ENCODE measurements at regions not wholly inside any gene's neighbourhood (a gene's known extent, or its start where the extent isn't known, plus 50 kb on each side); places are given as distances from the start of the nearest gene placed in this dataset.

DNA sequence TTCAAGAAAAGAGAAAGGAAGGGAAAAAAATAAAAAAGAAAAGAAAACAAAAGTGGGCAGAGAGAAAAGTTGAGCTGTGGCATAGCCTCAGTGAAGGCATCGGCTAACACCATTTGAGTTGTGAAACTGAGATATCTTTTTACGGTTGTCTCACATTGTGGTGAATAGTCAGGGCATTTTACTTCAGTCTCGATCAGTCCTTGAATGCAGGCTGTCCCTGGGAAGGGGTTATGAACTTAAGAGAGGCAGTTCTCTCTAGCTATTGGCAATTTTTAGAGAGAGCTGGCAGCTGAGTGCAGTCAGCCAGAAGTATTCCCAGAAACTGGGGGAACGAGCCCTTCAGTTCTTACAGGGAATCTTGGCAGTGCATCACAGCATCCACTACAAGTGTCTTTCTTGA, 93.5 kb upstream of the SLC6A14 start:
- no peak overlapping the region for H3K4me3 ChIP-seq
- intact Hi-C loops (cut with DNase I; ENCODE audit: low total_unique reads): no loop called here
- H3K36me3 ChIP-seq: no peaks in the 10 kb centered on the region
- no peak for DNase-seq
- TF ChIP-seq CTCF (IDR thresholded peaks at IDR 0.05): no peak
- no peak for TF ChIP-seq POLR2A (IDR thresholded peaks at IDR 0.05)
- H3K4me1 ChIP-seq: no peaks in the 10 kb centered on the region
- no peaks in the 10 kb centered on the region for H3K9me3 ChIP-seq
- no peaks in the 10 kb centered on the region for H3K27me3 ChIP-seq
- H3K27ac ChIP-seq: no peak overlapping the region

GRCh38 chrX:116345958-116346357, 90.4 kb upstream of the SLC6A14 start:
- intact Hi-C loops (cut with DNase I; ENCODE audit: low total_unique reads): no loop called here
- DNase-seq: no peak
- H3K27ac ChIP-seq: no peak overlapping the region

GRCh38 chrX:116357329-116357728, 79.1 kb upstream of the SLC6A14 start:
- Histone ChIP-seq H3K9me3 (no peaks in the 10 kb centered on the region), H3K36me3 (no peaks in the 10 kb centered on the region), H3K27me3 (no peaks in the 10 kb centered on the region), H3K27ac (no peak overlapping the region), H3K4me3 (no peak overlapping the region), H3K4me1 (no peaks in the 10 kb centered on the region)
- TF ChIP-seq POLR2A (IDR thresholded peaks at IDR 0.05): no peak
- TF ChIP-seq CTCF (IDR thresholded peaks at IDR 0.05): no peak
- intact Hi-C loops (cut with DNase I; ENCODE audit: low total_unique reads): no loop called here
- no peak for DNase-seq

More at GRCh38 chrX:116345958-116346357, 90.4 kb upstream of the SLC6A14 start:
- no peaks in the 10 kb centered on the region for H3K27me3 ChIP-seq
- no peaks in the 10 kb centered on the region for H3K9me3 ChIP-seq
- TF ChIP-seq CTCF (IDR thresholded peaks at IDR 0.05): no peak
- TF ChIP-seq POLR2A (IDR thresholded peaks at IDR 0.05): no peak
- no peaks in the 10 kb centered on the region for H3K36me3 ChIP-seq
- no peak overlapping the region for H3K4me3 ChIP-seq
- no peaks in the 10 kb centered on the region for H3K4me1 ChIP-seq

- no peak overlapping the region for H3K27ac ChIP-seq
- intact Hi-C loops (cut with DNase I; ENCODE audit: low total_unique reads): no loop called here
- no peaks in the 10 kb centered on the region for H3K4me1 ChIP-seq
- DNase-seq: no peak
- TF ChIP-seq CTCF (IDR thresholded peaks at IDR 0.05): no peak
- no peak for TF ChIP-seq POLR2A (IDR thresholded peaks at IDR 0.05)
- no peaks in the 10 kb centered on the region for H3K9me3 ChIP-seq
- H3K27me3 ChIP-seq: no peaks in the 10 kb centered on the region
- no peak overlapping the region for H3K4me3 ChIP-seq
- H3K36me3 ChIP-seq: no peaks in the 10 kb centered on the region
Measured at GRCh38 chrX:116378961-116379360, 57.4 kb upstream of the SLC6A14 start.

GRCh38 chrX:116379854-116380253, 56.6 kb upstream of the SLC6A14 start:
- Histone ChIP-seq H3K36me3 (no peaks in the 10 kb centered on the region), H3K27ac (no peak overlapping the region), H3K9me3 (no peaks in the 10 kb centered on the region), H3K4me1 (no peaks in the 10 kb centered on the region), H3K4me3 (no peak overlapping the region), H3K27me3 (no peaks in the 10 kb centered on the region)
- intact Hi-C loops (cut with DNase I; ENCODE audit: low total_unique reads): no loop called here
- peak in 1 of 2 donors; percentile 10 for DNase-seq
- TF ChIP-seq POLR2A (IDR thresholded peaks at IDR 0.05): no peak
- TF ChIP-seq CTCF (IDR thresholded peaks at IDR 0.05): no peak
